GM12865 (cell line): ENCODE measurements at regions not wholly inside any gene's neighbourhood (a gene's known extent, or its start where the extent isn't known, plus 50 kb on each side); places are given as distances from the start of the nearest gene placed in this dataset.
A peak's percentile ranks its signal among the peaks of the same experiment; 100 is the strongest.

Source experiments
- DNase-seq: peaks from one replicate; pipeline ENCODE4 v3.0.0; 2010; ENCODE audit warnings: low read depth
- H3K4me3 ChIP-seq: 2 replicates; pipeline ENCODE4 v1.5.1; 2011; ENCODE audit warnings: mild to moderate bottlenecking, low read depth, low read length, control low read depth
- CTCF ChIP-seq: IDR thresholded peaks from 2 replicates; pipeline ENCODE4 v1.5.1; 2011; ENCODE audit warnings: low read length, control low read depth, low read depth, inconsistent platforms; ENCODE audit not compliant: insufficient read depth; ENCODE audit errors: missing control alignments

- DNase-seq: no peak
- no peak for TF ChIP-seq CTCF
- H3K4me3 ChIP-seq: no peak overlapping the region
These were observed 66.4 kb upstream of the ATP6AP2 start for GRCh38 chrX:40514376-40514775.

GRCh38 chrX:40513835-40514234 lies 66.9 kb upstream of the ATP6AP2 start:
- no peak for DNase-seq
- H3K4me3 ChIP-seq: no peak overlapping the region
- TF ChIP-seq CTCF: no peak

GRCh38 chrX:40513012-40513411 lies 67.8 kb upstream of the ATP6AP2 start:
- DNase-seq: no peak
- TF ChIP-seq CTCF: no peak

GRCh38 chrX:40511258-40511657 lies 69.5 kb upstream of the ATP6AP2 start:
- no peak for TF ChIP-seq CTCF
- H3K4me3 ChIP-seq: no peak overlapping the region
- no peak for DNase-seq

More at GRCh38 chrX:40513012-40513411, 67.8 kb upstream of the ATP6AP2 start:
- H3K4me3 ChIP-seq: no peak overlapping the region

GRCh38 chrX:40508560-40508959 lies 72.2 kb upstream of the ATP6AP2 start:
- no peak overlapping the region for H3K4me3 ChIP-seq
- TF ChIP-seq CTCF: no peak
- no peak for DNase-seq

- TF ChIP-seq CTCF: no peak
- no peak overlapping the region for H3K4me3 ChIP-seq
- no peak for DNase-seq
These were observed 74.4 kb upstream of the ATP6AP2 start for GRCh38 chrX:40506201-40506985.

- DNase-seq: peak; percentile 56
These were observed 75.8 kb upstream of the ATP6AP2 start for GRCh38 chrX:40504801-40505605.

More at GRCh38 chrX:40504801-40505605, 75.8 kb upstream of the ATP6AP2 start:
- TF ChIP-seq CTCF: no peak
- no peak overlapping the region for H3K4me3 ChIP-seq
